Large intestine (tissue), 3 donors: ENCODE measurements at regions not wholly inside any gene's neighbourhood (a gene's known extent, or its start where the extent isn't known, plus 50 kb on each side); places are given as distances from the start of the nearest gene placed in this dataset.

Experiments
- DNase-seq, 2 donors: peaks; one replicate each; pipeline versions ENCODE4 v3.0.0 to v3.0.0-alpha.2; 2013
- H3K27ac ChIP-seq: one replicate; pipeline ENCODE4 v1.5.1; 2013; ENCODE audit warnings: low read length
- H3K27me3 ChIP-seq: 2 replicates; pipeline ENCODE4 v1.6.1; 2013; ENCODE audit warnings: low read length; ENCODE audit not compliant: control insufficient read depth, insufficient read depth
- H3K36me3 ChIP-seq: 2 replicates; pipeline ENCODE4 v1.6.1; 2013; ENCODE audit warnings: low read length; ENCODE audit not compliant: control insufficient read depth, insufficient read depth
- H3K4me1 ChIP-seq: one replicate; pipeline ENCODE4 v1.6.1; 2013; ENCODE audit warnings: low read length; ENCODE audit not compliant: control insufficient read depth, insufficient read depth
- H3K4me3 ChIP-seq: one replicate; pipeline ENCODE4 v1.5.1; 2013; ENCODE audit warnings: low read length
- H3K9me3 ChIP-seq: one replicate; pipeline ENCODE4 v1.6.1; 2013; ENCODE audit warnings: mild to moderate bottlenecking, low read depth, low read length, moderate library complexity; ENCODE audit not compliant: control insufficient read depth
- WGBS: methylation state at CpG from one replicate; pipeline ENCODE4 v1.1.5; 2013; ENCODE audit warnings: low lambda C conversion rate; ENCODE audit not compliant: insufficient coverage; 5-methylcytosine and 5-hydroxymethylcytosine counted together

GRCh38 chr16:9318764-9319163 lies 227.3 kb downstream of the HAPSTR1 start:
- H3K4me3 ChIP-seq = no peak overlapping the region
- no peaks in the 10 kb centered on the region for H3K27me3 ChIP-seq
- WGBS = no CpG with 5 or more reads among the region's 2 CpGs
- no peaks in the 10 kb centered on the region for H3K4me1 ChIP-seq
- H3K9me3 ChIP-seq = no peaks in the 10 kb centered on the region
- H3K36me3 ChIP-seq = no peaks in the 10 kb centered on the region
- no peak for DNase-seq
- no peak overlapping the region for H3K27ac ChIP-seq

GRCh38 chr16:9322769-9323168 lies 231.3 kb downstream of the HAPSTR1 start:
- WGBS = no CpG with 5 or more reads among the region's 3 CpGs
- Histone ChIP-seq H3K36me3 (no peaks in the 10 kb centered on the region), H3K27me3 (no peaks in the 10 kb centered on the region), H3K4me3 (no peak overlapping the region), H3K4me1 (no peaks in the 10 kb centered on the region), H3K9me3 (no peaks in the 10 kb centered on the region), H3K27ac (no peak overlapping the region)
- no peak for DNase-seq

DNA sequence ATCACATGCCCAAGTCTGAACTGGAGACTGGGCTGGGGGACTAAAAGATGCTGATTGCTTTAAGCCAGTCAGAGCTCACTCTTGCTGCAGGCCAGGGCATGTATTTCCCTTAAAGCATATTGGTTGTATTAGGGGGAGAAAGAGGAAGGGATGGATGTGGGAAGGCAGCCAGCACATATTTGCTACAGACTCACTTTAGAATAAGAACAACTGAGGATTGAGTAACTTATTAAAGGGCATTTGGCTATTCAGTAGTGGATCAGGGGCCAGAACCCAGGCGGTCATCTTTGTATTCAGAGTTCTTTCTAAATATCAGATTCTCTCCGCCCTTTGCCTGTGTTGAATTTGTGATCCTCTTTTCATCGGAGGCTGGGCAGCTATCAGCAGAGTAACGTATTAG lies 231.7 kb downstream of the HAPSTR1 start:
- Histone ChIP-seq H3K27ac (no peak overlapping the region), H3K4me1 (no peaks in the 10 kb centered on the region), H3K27me3 (no peaks in the 10 kb centered on the region), H3K4me3 (no peak overlapping the region), H3K36me3 (no peaks in the 10 kb centered on the region), H3K9me3 (no peaks in the 10 kb centered on the region)
- WGBS = no CpG with 5 or more reads among the region's 4 CpGs
- no peak for DNase-seq

- Histone ChIP-seq H3K27ac (no peak overlapping the region), H3K9me3 (no peaks in the 10 kb centered on the region), H3K36me3 (no peaks in the 10 kb centered on the region), H3K4me1 (no peaks in the 10 kb centered on the region), H3K27me3 (no peaks in the 10 kb centered on the region), H3K4me3 (no peak overlapping the region)
- no peak for DNase-seq
- 83% methylated on average over 4 of the region's 5 CpGs for whole genome bisulfite sequencing
These were observed 235.8 kb downstream of the HAPSTR1 start for GRCh38 chr16:9327253-9327652.

DNA sequence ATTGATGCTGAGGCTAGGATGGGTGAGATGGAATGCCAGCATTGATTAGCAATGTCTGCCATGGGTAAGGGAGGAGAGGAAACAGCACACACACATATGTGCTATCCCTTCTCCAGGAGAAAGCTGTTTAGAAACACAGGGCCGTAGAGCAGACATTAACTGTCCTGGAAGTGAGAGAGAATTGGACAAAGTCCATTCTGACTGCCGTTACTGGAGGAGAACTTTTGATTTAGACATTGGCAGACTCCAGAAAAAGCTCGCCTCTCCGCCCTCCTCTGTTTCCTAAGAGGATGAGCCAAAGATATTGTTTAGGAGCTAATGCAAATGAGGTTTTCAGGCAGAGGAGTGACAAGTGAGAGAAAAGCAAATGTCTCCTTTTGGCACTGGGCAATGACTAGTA lies 237.0 kb downstream of the HAPSTR1 start:
- H3K4me3 ChIP-seq = no peak overlapping the region
- 40% methylated on average over 1 of the region's 4 CpGs for WGBS
- no peaks in the 10 kb centered on the region for H3K9me3 ChIP-seq
- H3K27me3 ChIP-seq = no peaks in the 10 kb centered on the region
- H3K27ac ChIP-seq = no peak overlapping the region
- H3K4me1 ChIP-seq = no peaks in the 10 kb centered on the region
- DNase-seq = no peak
- no peaks in the 10 kb centered on the region for H3K36me3 ChIP-seq

- Histone ChIP-seq H3K27ac (no peak overlapping the region), H3K9me3 (no peaks in the 10 kb centered on the region), H3K4me3 (no peak overlapping the region), H3K36me3 (no peaks in the 10 kb centered on the region), H3K27me3 (no peaks in the 10 kb centered on the region), H3K4me1 (no peaks in the 10 kb centered on the region)
- WGBS = no CpG with 5 or more reads among the region's 7 CpGs
- no peak for DNase-seq
These were observed 238.7 kb downstream of the HAPSTR1 start for GRCh38 chr16:9330095-9330494.

GRCh38 chr16:9331503-9331902 lies 240.1 kb downstream of the HAPSTR1 start:
- H3K4me3 ChIP-seq = no peak overlapping the region
- no peak overlapping the region for H3K27ac ChIP-seq
- no peaks in the 10 kb centered on the region for H3K36me3 ChIP-seq
- no CpG with 5 or more reads among the region's 1 CpG for WGBS
- no peaks in the 10 kb centered on the region for H3K9me3 ChIP-seq
- no peaks in the 10 kb centered on the region for H3K4me1 ChIP-seq
- H3K27me3 ChIP-seq = no peaks in the 10 kb centered on the region
- no peak for DNase-seq

DNA sequence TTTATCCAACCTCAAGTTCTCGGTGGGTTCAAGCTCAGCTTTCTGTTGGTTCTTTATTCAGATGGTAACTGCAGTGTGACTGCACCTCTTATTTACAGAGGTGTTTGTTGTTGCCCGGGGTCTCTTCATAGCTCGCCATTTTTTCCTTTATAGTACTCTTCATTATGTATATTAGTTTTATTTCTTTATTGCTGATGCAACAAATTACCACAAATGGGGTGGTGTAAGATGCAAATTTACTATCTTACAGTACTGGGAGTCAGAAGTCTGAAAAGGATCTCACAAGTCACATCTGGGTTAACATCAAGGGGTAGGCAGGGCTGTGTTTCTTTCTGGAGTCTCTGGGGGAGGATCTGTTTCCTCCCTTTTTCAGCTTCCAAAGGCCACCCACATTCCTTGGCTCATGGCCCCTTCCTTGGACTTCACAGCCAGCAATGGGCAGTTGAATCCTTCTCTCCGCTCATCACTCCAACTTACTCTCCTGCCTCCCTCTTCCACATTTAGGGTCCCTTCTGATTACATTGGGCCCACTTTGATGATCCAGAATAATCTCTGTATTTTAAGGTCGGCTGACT lies 241.2 kb downstream of the HAPSTR1 start:
- Histone ChIP-seq H3K4me1 (no peaks in the 10 kb centered on the region), H3K4me3 (no peak overlapping the region), H3K27me3 (no peaks in the 10 kb centered on the region), H3K27ac (no peak overlapping the region), H3K9me3 (no peaks in the 10 kb centered on the region), H3K36me3 (no peaks in the 10 kb centered on the region)
- no peak for DNase-seq
- WGBS = 93% methylated on average over 2 of the region's 5 CpGs

DNA sequence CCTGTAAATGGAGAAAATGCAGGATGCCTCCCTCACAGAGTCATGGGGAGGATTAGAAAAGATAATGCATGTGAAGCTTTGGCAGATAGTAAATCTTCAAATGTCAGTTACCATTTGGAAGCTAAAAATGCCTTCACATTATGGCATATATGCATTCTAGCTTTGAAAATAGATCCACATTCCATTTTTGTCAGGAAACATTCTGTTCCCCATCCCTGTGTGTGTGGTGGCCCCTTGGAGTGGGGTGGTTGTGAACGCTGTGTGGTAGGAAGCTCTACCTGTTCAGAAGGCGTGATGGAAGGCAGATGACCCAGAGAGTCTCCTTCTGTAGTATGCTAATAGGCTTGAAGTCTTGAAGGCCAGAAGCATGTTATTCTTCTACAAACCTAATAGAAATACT lies 242.0 kb downstream of the HAPSTR1 start:
- DNase-seq = no peak
- H3K27me3 ChIP-seq = no peaks in the 10 kb centered on the region
- no peak overlapping the region for H3K27ac ChIP-seq
- no peaks in the 10 kb centered on the region for H3K4me1 ChIP-seq
- no peak overlapping the region for H3K4me3 ChIP-seq
- WGBS = 80% methylated on average over 1 of the region's 2 CpGs
- no peaks in the 10 kb centered on the region for H3K36me3 ChIP-seq
- no peaks in the 10 kb centered on the region for H3K9me3 ChIP-seq

DNA sequence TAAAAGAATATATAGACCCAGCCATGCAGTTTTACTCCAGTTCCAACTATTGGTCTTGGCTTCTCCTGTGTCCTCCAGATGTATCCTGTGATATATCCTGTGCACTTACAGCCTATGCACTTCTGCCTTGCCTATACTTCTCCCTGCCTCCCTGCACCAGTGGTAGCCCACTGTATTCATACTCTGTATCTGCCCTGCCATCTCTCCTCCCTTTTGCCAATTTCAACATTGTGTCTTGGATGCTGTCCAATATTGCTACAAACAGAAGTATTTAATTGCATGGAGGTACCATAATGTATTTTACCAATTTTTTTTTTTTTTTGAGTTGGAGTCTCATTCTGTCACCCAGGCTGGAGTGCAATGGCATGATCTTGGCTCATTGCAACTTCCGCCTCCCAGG lies 242.7 kb downstream of the HAPSTR1 start:
- H3K27me3 ChIP-seq = no peaks in the 10 kb centered on the region
- H3K9me3 ChIP-seq = no peaks in the 10 kb centered on the region
- no peak for DNase-seq
- H3K36me3 ChIP-seq = no peaks in the 10 kb centered on the region
- WGBS = no CpG with 5 or more reads among the region's 1 CpG
- no peaks in the 10 kb centered on the region for H3K4me1 ChIP-seq
- H3K27ac ChIP-seq = no peak overlapping the region
- no peak overlapping the region for H3K4me3 ChIP-seq

- H3K9me3 ChIP-seq = no peaks in the 10 kb centered on the region
- no peaks in the 10 kb centered on the region for H3K27me3 ChIP-seq
- WGBS = no CpG with 5 or more reads among the region's 4 CpGs
- H3K4me3 ChIP-seq = no peak overlapping the region
- no peaks in the 10 kb centered on the region for H3K4me1 ChIP-seq
- no peaks in the 10 kb centered on the region for H3K36me3 ChIP-seq
- H3K27ac ChIP-seq = no peak overlapping the region
- DNase-seq = no peak
These were observed 246.0 kb downstream of the HAPSTR1 start for GRCh38 chr16:9337308-9338032.
